CMK (cell line): ENCODE measurements at regions not wholly inside any gene's neighbourhood (a gene's known extent, or its start where the extent isn't known, plus 50 kb on each side); places are given as distances from the start of the nearest gene placed in this dataset.
"Not testable (repeated sequence)": the region's sequence is repeated elsewhere in the genome, so short reads cannot be mapped to it uniquely, and the experiment has no call there.

Experiments
- DNase-seq: peaks from one replicate; pipeline ENCODE4 v3.0.0-alpha.2; 2010; ENCODE audit warnings: low read depth

GRCh38 chr1:214715126-214715525, 112.1 kb downstream of the CENPF start:
- DNase-seq, result no peak

GRCh38 chr1:214717351-214717750, 114.4 kb downstream of the CENPF start:
- DNase-seq, result no peak

GRCh38 chr1:214718724-214719123, 115.7 kb downstream of the CENPF start:
- DNase-seq, result no peak

GRCh38 chr1:214719207-214719606, 116.2 kb downstream of the CENPF start:
- no peak for DNase-seq

- DNase-seq, result no peak
These were observed 117.6 kb downstream of the CENPF start for GRCh38 chr1:214720561-214720960.

GRCh38 chr1:214727274-214727673, 124.3 kb downstream of the CENPF start:
- no peak for DNase-seq

- no peak for DNase-seq
These were observed 136.7 kb downstream of the CENPF start for GRCh38 chr1:214739621-214740238.

GRCh38 chr1:214740471-214740870, 137.5 kb downstream of the CENPF start:
- DNase-seq, result no peak

- no peak for DNase-seq
These were observed 144.1 kb downstream of the CENPF start for GRCh38 chr1:214747050-214747635.

GRCh38 chr1:214753236-214753852, 150.3 kb downstream of the CENPF start:
- DNase-seq, result no peak

- no peak for DNase-seq
These were observed 158.0 kb downstream of the CENPF start for GRCh38 chr1:214761030-214761429.

GRCh38 chr1:214762902-214763301, 159.9 kb downstream of the CENPF start:
- no peak for DNase-seq

GRCh38 chr1:214764502-214764901, 161.5 kb downstream of the CENPF start:
- DNase-seq, result no peak

- DNase-seq, result no peak
These were observed 164.2 kb downstream of the CENPF start for GRCh38 chr1:214767221-214767620.

- not testable (repeated sequence) for DNase-seq
These were observed 166.7 kb downstream of the CENPF start for GRCh38 chr1:214769666-214770065.

GRCh38 chr1:214777364-214777763, 174.4 kb downstream of the CENPF start:
- no peak for DNase-seq

GRCh38 chr1:214791961-214792360, 189.0 kb downstream of the CENPF start:
- DNase-seq, result no peak

- no peak for DNase-seq
These were observed 189.7 kb downstream of the CENPF start for GRCh38 chr1:214792527-214793186.

GRCh38 chr1:214793708-214794107, 190.7 kb downstream of the CENPF start:
- no peak for DNase-seq

GRCh38 chr1:214801191-214801590, 198.2 kb downstream of the CENPF start:
- DNase-seq, result no peak

- no peak for DNase-seq
These were observed 206.0 kb downstream of the CENPF start for GRCh38 chr1:214808845-214809460.

GRCh38 chr1:214816603-214817002, 213.6 kb downstream of the CENPF start:
- no peak for DNase-seq
